Umbilical cord (tissue), 1 donor: ENCODE measurements at regions not wholly inside any gene's neighbourhood (a gene's known extent, or its start where the extent isn't known, plus 50 kb on each side); places are given as distances from the start of the nearest gene placed in this dataset.

Experiments used
- DNase-seq: peaks from one replicate; pipeline ENCODE4 v3.0.0-alpha.2; 2015; ENCODE audit warnings: low spot score

- DNase-seq: peak; percentile 49
Measured at GRCh38 chr13:23488442-23488841, 54.9 kb upstream of the SACS start.

GRCh38 chr13:23496255-23496654 is 62.8 kb upstream of the SACS start:
- no peak for DNase-seq

GRCh38 chr13:23497191-23497590 is 63.7 kb upstream of the SACS start:
- DNase-seq: no peak

- peak; percentile 85 for DNase-seq
Measured at GRCh38 chr13:23500849-23501248, 67.3 kb upstream of the SACS start.

GRCh38 chr13:23504180-23504579 is 66.0 kb upstream of the TNFRSF19 start:
- DNase-seq: no peak

- peak; percentile 72 for DNase-seq
Measured at GRCh38 chr13:23505007-23505406, 65.2 kb upstream of the TNFRSF19 start.

GRCh38 chr13:23506071-23506806 is 64.0 kb upstream of the TNFRSF19 start:
- DNase-seq: peak; percentile 44

- peak; percentile 78 for DNase-seq
Measured at GRCh38 chr13:23506807-23507291, 63.4 kb upstream of the TNFRSF19 start.

GRCh38 chr13:23509781-23510543 is 60.2 kb upstream of the TNFRSF19 start:
- DNase-seq: peak; percentile 24

GRCh38 chr13:23510544-23510916 is 59.7 kb upstream of the TNFRSF19 start:
- no peak for DNase-seq

- peak; percentile 56 for DNase-seq
Measured at GRCh38 chr13:23510979-23511735, 59.1 kb upstream of the TNFRSF19 start.

- DNase-seq: no peak
Measured at GRCh38 chr13:23512762-23513395, 57.3 kb upstream of the TNFRSF19 start.

GRCh38 chr13:23513455-23513854 is 56.8 kb upstream of the TNFRSF19 start:
- DNase-seq: peak; percentile 21

- peak; percentile 33 for DNase-seq
Measured at GRCh38 chr13:23514076-23514475, 56.1 kb upstream of the TNFRSF19 start.

- no peak for DNase-seq
Measured at GRCh38 chr13:23515116-23515515, 55.1 kb upstream of the TNFRSF19 start.

GRCh38 chr13:23516190-23516589 is 54.0 kb upstream of the TNFRSF19 start:
- no peak for DNase-seq

- peak; percentile 20 for DNase-seq
Measured at GRCh38 chr13:23516702-23517101, 53.5 kb upstream of the TNFRSF19 start.

- DNase-seq: no peak
Measured at GRCh38 chr13:23518231-23518630, 52.0 kb upstream of the TNFRSF19 start.
